HG03520 (cell line): ENCODE measurements at regions not wholly inside any gene's neighbourhood (a gene's known extent, or its start where the extent isn't known, plus 50 kb on each side); places are given as distances from the start of the nearest gene placed in this dataset.

Experiments
- ATAC-seq: cut with Tn5 transposase; IDR thresholded peaks from one replicate; pipeline ENCODE4 v1.9.1; 2021; ENCODE audit warnings: mild to moderate bottlenecking, moderate library complexity; ENCODE audit not compliant: unreplicated experiment

DNA sequence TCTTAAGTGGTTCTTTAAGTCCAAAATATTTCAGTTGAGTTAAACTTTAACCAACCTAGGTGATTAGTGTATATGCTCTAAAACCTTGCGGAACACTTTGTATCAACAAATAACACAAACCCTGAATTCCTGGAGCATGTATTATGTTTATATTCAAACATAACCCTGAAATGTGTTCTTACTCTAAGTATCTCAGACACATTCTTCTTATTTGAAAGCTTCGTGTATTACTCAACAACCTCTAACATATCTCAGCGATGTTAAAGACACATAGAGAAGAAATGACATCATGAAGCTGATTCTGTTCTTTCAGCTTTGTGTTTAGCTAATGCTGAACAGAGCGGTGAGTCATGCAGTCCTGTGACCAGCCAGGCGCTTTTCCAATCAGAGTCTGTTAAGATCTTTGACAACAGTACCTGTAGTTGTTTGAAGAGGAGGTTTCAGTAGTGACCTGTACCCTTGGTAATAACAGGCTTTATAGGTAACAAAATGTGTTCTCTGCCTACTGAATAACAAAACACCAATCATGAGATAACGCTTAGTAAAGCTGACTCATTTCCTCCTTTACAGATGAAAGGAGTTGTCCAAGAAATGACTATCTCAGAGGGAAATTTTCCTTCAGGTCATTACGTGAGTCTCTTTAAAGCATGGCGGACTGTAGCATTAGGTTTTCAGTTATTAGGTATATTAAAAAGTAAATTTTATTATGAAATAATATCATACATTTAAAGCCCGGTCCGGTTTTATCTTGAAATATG lies 67.3 kb upstream of the KLF6 start:
- peak; percentile 90 for ATAC-seq

- no peak for ATAC-seq
Measured at GRCh38 chr10:3850999-3851937, 66.3 kb upstream of the KLF6 start.

- no peak for ATAC-seq
Measured at GRCh38 chr10:3848775-3849635, 64.0 kb upstream of the KLF6 start.

DNA sequence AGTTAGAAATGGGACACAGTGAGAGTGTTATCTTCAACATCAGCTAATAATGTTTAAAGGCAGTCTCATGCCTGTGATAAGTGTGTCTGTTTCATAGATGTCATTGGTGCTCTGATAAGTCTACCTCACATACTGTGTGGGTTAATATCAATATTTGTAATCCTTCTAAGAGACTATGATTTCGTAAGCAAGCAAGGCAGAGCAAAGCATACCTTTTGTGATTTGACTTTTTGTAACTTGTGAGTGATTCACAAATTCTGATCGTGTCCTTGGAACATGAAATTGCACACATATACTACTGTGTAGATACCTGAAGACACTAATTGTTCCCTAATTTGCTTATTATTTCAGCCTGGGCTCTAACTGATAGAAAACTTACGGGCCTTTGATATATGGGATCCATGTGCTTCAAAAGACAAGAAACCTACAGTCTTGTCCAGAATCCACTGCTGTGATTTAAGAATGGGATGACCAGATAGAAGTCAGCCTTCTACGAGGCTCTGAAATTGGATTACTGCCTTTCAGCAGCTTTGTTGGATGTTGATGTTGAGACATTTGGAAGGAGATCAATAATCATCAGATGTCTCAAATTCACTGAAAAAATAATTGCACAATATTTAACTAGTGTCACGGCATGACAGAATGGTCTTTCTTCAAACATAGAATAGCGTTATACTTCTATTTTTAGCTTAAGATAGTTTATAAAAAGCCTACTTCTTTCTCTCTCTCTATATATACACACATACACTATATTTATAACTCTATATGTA lies 63.2 kb upstream of the KLF6 start:
- ATAC-seq: no peak

GRCh38 chr10:3846736-3847135 lies 61.7 kb upstream of the KLF6 start:
- ATAC-seq: no peak

GRCh38 chr10:3844491-3845025 lies 59.5 kb upstream of the KLF6 start:
- ATAC-seq: no peak

GRCh38 chr10:3838460-3839437 lies 53.7 kb upstream of the KLF6 start:
- ATAC-seq: no peak

DNA sequence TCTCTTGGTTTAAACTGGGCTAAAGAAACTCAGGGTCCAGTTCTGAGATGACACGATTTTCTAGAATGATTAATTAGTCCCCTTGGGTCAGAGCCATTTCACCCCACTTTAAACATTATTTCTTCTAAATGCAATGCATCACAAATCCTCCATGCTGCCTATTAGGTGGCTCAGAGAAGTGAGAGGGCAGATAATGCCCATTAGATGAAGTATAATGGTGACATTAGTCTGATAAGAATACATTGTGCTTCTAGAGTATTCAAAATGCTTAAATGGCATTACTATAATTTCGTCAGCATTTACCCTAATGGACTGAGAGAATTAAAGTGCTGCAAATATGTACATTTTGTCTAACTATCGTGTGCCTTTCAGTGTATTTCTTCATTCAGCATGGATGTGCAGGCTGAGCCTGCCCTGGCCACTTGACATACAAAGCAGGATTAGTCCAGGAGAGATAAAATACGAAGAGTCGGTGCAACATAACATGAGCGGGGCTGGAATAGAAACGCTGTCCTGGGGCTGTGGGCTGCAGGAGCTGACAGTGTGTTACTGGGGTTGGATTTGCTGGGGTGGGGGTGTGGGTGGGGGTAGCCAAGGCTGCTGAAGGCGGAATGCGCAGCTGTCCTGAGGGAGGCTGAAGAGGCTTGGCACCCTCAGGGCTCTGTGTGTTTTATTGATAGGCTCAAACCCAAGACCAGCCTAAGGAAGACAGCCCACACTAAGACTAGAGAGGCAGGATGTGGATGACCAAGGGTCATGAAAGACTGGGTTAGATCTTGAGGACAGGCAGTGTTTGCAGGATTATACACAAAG lies 52.8 kb upstream of the KLF6 start:
- no peak for ATAC-seq

DNA sequence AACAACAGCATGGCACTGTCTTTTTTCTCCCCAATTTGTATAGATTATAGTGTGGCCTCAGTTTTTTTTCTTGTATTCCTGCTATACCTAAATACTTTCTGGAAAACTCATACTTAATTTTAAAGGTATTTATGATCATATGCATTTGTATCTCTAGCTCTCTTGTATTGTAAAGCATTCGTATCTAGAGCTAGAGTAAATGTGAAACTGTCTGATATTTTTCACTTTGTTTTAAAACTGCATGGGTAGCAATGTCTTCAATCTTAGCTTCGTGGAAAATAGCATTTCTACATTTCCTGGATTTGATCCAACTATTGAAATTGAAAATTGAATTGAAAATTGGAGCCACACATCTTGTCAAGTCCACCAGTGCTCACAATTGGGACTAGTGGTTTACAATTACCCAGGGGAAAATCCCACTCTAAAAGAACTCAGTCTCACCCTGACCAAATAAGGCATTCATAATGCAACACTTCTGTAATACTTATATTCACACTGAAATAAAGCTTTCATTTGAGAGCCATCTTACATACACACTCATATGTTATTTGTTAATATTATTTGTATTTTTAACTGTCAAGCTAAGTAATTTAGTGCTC lies 51.3 kb upstream of the KLF6 start:
- ATAC-seq: no peak

DNA sequence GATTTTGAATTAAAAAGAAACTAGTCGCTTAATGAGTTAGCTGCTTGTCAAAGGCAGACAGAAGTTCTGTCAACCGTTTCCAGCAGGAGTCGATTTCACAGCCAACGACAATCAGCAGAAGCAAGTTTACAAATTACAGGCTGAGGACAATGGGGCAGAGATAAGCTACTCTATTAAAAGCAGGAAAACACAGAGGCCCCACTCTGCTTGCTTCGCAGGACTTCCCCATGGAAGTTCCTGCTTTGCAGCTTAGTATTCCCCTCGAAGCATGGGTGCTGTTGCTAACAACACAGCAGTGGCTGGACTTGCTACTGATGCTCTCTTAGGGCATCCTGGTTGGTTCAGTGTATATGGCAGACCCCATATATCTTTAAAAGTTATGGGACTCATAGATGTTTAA lies 50.8 kb upstream of the KLF6 start:
- no peak for ATAC-seq

- ATAC-seq: no peak
Measured at GRCh38 chr10:3834947-3835346, 49.9 kb upstream of the KLF6 start.
